ENCODE measurements at regions not wholly inside any gene's neighbourhood (a gene's known extent, or its start where the extent isn't known, plus 50 kb on each side); places are given as distances from the start of the nearest gene placed in this dataset.

DNA sequence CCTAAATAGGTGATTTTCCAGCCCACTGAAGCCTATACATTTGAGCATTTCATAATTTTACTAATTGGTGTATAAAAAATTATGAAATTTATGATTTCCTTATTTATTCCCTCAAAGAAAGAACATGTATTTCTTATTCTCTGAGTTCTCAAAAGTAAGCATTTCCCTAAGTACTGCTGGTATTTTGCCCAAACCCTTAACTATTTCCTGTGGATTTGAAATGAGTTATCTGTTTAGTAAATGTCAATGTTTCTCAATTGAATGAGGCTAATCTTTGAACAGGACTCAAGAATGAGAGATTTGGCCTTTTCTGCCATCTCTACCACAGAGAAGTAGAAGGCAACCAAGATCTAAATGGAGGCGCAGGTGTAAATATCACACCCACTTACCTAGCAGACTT is 751.7 kb downstream of the TLE1 start:
- no peaks in the 10 kb centered on the region for H3K27me3 Mint-ChIP-seq
- H3K36me3 Mint-ChIP-seq (ENCODE audit: low read depth): no peaks in the 10 kb centered on the region
- Histone ChIP-seq H3K4me1 (ENCODE audit: insufficient read depth, low read length) (no peaks in the 10 kb centered on the region), H3K27ac (ENCODE audit: low read depth in 1 of 2, low read length in 2 of 2) (no peak overlapping the region), H3K27me3 (ENCODE audit: control insufficient read depth in 1 of 2, insufficient read depth in 2 of 2, low read length in 2 of 2) (no peaks in the 10 kb centered on the region), H3K4me3 (ENCODE audit: low read length) (no peak overlapping the region), H3K9me3 (ENCODE audit: control insufficient read depth in 1 of 2, insufficient read depth in 1 of 2, low read length in 2 of 2) (peaks cover 6 to 7% of the 10 kb centered on the region in 2 experiments), H3K36me3 (ENCODE audit: insufficient read depth, low read length) (no peaks in the 10 kb centered on the region)
- ATAC-seq (ENCODE audit: poor library complexity) (no peak), DNase-seq (no peak)
- no peaks in the 10 kb centered on the region for H3K9me3 Mint-ChIP-seq
- H3K27ac Mint-ChIP-seq: no peak overlapping the region
- H3K4me3 Mint-ChIP-seq: no peak overlapping the region
- TF ChIP-seq, protein P1, sequence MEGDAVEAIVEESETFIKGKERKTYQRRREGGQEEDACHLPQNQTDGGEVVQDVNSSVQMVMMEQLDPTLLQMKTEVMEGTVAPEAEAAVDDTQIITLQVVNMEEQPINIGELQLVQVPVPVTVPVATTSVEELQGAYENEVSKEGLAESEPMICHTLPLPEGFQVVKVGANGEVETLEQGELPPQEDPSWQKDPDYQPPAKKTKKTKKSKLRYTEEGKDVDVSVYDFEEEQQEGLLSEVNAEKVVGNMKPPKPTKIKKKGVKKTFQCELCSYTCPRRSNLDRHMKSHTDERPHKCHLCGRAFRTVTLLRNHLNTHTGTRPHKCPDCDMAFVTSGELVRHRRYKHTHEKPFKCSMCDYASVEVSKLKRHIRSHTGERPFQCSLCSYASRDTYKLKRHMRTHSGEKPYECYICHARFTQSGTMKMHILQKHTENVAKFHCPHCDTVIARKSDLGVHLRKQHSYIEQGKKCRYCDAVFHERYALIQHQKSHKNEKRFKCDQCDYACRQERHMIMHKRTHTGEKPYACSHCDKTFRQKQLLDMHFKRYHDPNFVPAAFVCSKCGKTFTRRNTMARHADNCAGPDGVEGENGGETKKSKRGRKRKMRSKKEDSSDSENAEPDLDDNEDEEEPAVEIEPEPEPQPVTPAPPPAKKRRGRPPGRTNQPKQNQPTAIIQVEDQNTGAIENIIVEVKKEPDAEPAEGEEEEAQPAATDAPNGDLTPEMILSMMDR (IDR thresholded peaks at IDR 0.05): no peak
- intact Hi-C loops (cut with DNase I, micrococcal nuclease): no loop called here
- ChIA-PET POLR2A (no interaction called here), CTCF (no interaction called here)
- H3K4me1 Mint-ChIP-seq (ENCODE audit: low read depth): no peaks in the 10 kb centered on the region

DNA sequence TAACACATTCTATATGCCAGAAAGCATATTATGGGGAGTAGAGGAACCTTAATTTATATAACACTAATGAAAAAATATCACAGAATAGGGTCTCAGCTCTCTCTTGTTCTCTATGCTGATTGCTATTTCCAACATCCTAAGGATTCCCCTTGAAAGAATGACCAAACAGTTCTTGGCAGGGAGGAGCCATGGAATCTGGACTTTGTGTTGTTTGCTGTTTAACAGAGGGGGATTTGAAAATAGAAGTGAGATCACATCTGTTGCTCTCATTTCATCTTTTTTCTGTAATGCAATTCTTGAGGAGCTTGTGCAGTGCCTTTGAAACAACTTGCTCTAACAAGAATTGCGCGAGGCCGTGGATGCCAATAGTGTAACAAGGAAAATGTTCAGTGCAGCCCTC is 755.3 kb downstream of the TLE1 start:
- Histone ChIP-seq H3K36me3 (ENCODE audit: insufficient read depth, low read length) (no peaks in the 10 kb centered on the region), H3K4me1 (ENCODE audit: insufficient read depth, low read length) (no peaks in the 10 kb centered on the region), H3K9me3 (ENCODE audit: control insufficient read depth in 1 of 2, insufficient read depth in 1 of 2, low read length in 2 of 2) (peaks cover 0 to 1% of the 10 kb centered on the region in 2 experiments), H3K27me3 (ENCODE audit: control insufficient read depth in 1 of 2, insufficient read depth in 2 of 2, low read length in 2 of 2) (no peaks in the 10 kb centered on the region), H3K27ac (ENCODE audit: low read depth in 1 of 2, low read length in 2 of 2) (no peak overlapping the region), H3K4me3 (ENCODE audit: low read length) (no peak overlapping the region)
- DNase-seq: no peak
- Mint-ChIP-seq H3K36me3 (ENCODE audit: low read depth) (no peaks in the 10 kb centered on the region), H3K9me3 (peaks cover 2% of the 10 kb centered on the region), H3K27ac (no peak overlapping the region), H3K4me1 (ENCODE audit: low read depth) (no peaks in the 10 kb centered on the region), H3K27me3 (no peaks in the 10 kb centered on the region), H3K4me3 (no peak overlapping the region)
- TF ChIP-seq, protein P1 (IDR thresholded peaks at IDR 0.05): no peak
- POLR2A ChIA-PET: no interaction called here
- ATAC-seq (ENCODE audit: poor library complexity): no peak
- CTCF ChIA-PET: no interaction called here
- intact Hi-C loops (cut with DNase I, micrococcal nuclease): no loop called here

DNA sequence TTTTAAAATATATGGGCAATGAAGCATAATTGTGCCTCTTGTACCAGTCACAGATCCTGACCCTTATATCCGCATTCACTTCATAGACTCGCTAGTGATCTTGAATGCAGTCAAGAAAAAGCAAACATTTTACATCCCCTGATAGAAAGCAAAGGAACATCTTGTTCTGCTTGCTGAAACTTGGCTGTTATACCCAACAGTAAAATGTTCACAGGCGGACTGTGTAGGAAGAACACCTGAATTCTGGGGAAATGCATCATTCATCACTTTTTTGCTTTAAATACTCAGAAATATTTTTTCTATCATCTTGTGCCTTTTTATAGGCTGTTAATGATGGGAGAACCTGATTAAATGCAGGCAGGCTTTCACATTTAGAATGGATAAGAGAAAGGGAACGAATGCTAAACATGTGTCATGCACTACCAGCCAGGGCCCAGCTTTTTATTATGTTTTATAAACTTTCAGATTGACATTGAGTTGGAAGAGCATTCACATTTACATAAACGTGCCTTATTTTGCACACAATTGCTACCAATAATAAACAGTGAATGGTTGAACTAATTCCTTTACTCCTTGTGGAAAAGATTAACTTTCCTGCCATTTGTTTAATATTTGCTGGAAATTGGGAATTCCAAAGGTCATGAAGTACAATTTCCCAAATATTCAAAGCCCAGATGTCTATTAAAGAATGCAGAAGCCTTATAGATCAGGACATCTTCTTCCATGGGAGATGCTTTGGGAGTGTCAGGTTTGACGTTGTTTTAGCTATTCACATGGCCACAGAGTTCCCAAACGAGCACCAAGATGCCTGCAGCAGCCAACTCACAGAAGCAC is 756.2 kb downstream of the TLE1 start:
- H3K4me1 Mint-ChIP-seq (ENCODE audit: low read depth): no peaks in the 10 kb centered on the region
- ChIA-PET CTCF (no interaction called here), POLR2A (no interaction called here)
- H3K4me3 Mint-ChIP-seq: no peak overlapping the region
- H3K27me3 ChIP-seq (ENCODE audit: control insufficient read depth in 1 of 2, insufficient read depth in 2 of 2, low read length in 2 of 2): no peaks in the 10 kb centered on the region
- H3K4me1 ChIP-seq (ENCODE audit: insufficient read depth, low read length): no peaks in the 10 kb centered on the region
- no peak overlapping the region for H3K27ac ChIP-seq (ENCODE audit: low read depth in 1 of 2, low read length in 2 of 2)
- H3K4me3 ChIP-seq (ENCODE audit: low read length): no peak overlapping the region
- ATAC-seq (ENCODE audit: poor library complexity) (no peak), DNase-seq (no peak)
- H3K36me3 Mint-ChIP-seq (ENCODE audit: low read depth): no peaks in the 10 kb centered on the region
- H3K9me3 ChIP-seq (ENCODE audit: control insufficient read depth in 1 of 2, insufficient read depth in 1 of 2, low read length in 2 of 2): no peaks in the 10 kb centered on the region
- TF ChIP-seq, protein P1 (IDR thresholded peaks at IDR 0.05): no peak
- no peaks in the 10 kb centered on the region for H3K36me3 ChIP-seq (ENCODE audit: insufficient read depth, low read length)
- intact Hi-C loops (cut with DNase I, micrococcal nuclease): no loop called here
- H3K27ac Mint-ChIP-seq: no peak overlapping the region
- no peaks in the 10 kb centered on the region for H3K27me3 Mint-ChIP-seq
- peaks cover 2% of the 10 kb centered on the region for H3K9me3 Mint-ChIP-seq

Measured in CD4-positive, alpha-beta T cell (primary cell).